PC-9 (cell line): ENCODE measurements at regions not wholly inside any gene's neighbourhood (a gene's known extent, or its start where the extent isn't known, plus 50 kb on each side); places are given as distances from the start of the nearest gene placed in this dataset.

Experiments used
- BruUV-seq: library from RNA; stranded (reverse); fragments of 400-500 nt; replicated peaks from 2 replicates; lab custom pipeline; 2021; lab: Mats Ljungman, UMichigan
- CTCF ChIA-PET: fragments of 300-600 bp; sonication (Branson Sonifier 250); formaldehyde crosslinking; loops from one replicate; lab custom pipeline; 2022; ENCODE audit warnings: antibody characterized with exemption; lab: Charles Lee
- POLR2A ChIA-PET: fragments of 300-600 bp; sonication (Branson Sonifier 250); formaldehyde crosslinking; loops from one replicate; lab custom pipeline; 2022; ENCODE audit warnings: antibody characterized with exemption; ENCODE audit not compliant: unreplicated experiment; lab: Charles Lee
- DNase-seq, 2 experiments: peaks; one replicate each; pipeline versions ENCODE4 v3.0.0 to v3.0.0-alpha.2; 2015 to 2022; ENCODE audit warnings: mixed read lengths in 1 of 2
- H2AFZ ChIP-seq: fragments of 200-600 bp; sonication (generic); 2 replicates; pipeline ENCODE4 v1.8.1; 2017; ENCODE audit warnings: antibody characterized with exemption
- H3F3A ChIP-seq: fragments of 200-600 bp; sonication (generic); 2 replicates; pipeline ENCODE4 v1.8.1; 2017; ENCODE audit warnings: antibody characterized with exemption, mild to moderate bottlenecking, low read depth; ENCODE audit not compliant: insufficient read depth
- H3K27ac ChIP-seq: fragments of 200-600 bp; sonication (generic); 2 replicates; pipeline ENCODE4 v1.6.1; 2016; ENCODE audit warnings: mixed run types
- H3K27me3 ChIP-seq: fragments of 200-600 bp; sonication (generic); 2 replicates; pipeline ENCODE4 v1.6.1; 2016; ENCODE audit warnings: low read depth, mixed run types; ENCODE audit not compliant: insufficient read depth
- H3K36me3 ChIP-seq: fragments of 200-600 bp; sonication (generic); 2 replicates; pipeline ENCODE4 v1.6.1; 2016; ENCODE audit warnings: low read depth, mixed run types
- H3K4me1 ChIP-seq: fragments of 200-600 bp; sonication (generic); replicated peaks from 2 replicates; pipeline ENCODE4 v1.6.1; 2016; ENCODE audit warnings: mixed run types; ENCODE audit not compliant: insufficient read depth
- H3K4me2 ChIP-seq: fragments of 200-600 bp; sonication (generic); 2 replicates; pipeline ENCODE4 v1.6.1; 2017; ENCODE audit warnings: mixed run types
- H3K4me3 ChIP-seq: fragments of 200-600 bp; sonication (generic); 2 replicates; pipeline ENCODE4 v1.6.1; 2016; ENCODE audit warnings: mixed run types
- H3K79me2 ChIP-seq: fragments of 200-600 bp; sonication (generic); 2 replicates; pipeline ENCODE4 v1.6.1; 2017; ENCODE audit warnings: low read depth, mixed run types
- H3K9me2 ChIP-seq: fragments of 200-600 bp; sonication (generic); 2 replicates; pipeline ENCODE4 v1.8.1; 2017; ENCODE audit warnings: mild to moderate bottlenecking; ENCODE audit not compliant: insufficient read depth
- H3K9me3 ChIP-seq: fragments of 200-600 bp; sonication (generic); 2 replicates; pipeline ENCODE4 v1.8.1; 2016; ENCODE audit warnings: low read depth; ENCODE audit not compliant: insufficient read depth
- H4K20me1 ChIP-seq: fragments of 200-600 bp; sonication (generic); 2 replicates; pipeline ENCODE4 v1.8.1; 2017; ENCODE audit not compliant: insufficient read depth
- CTCF ChIP-seq: fragments of 200-600 bp; sonication (generic); conservative IDR thresholded peaks from 2 replicates; pipeline ENCODE4 v1.6.1; 2017; ENCODE audit warnings: mixed run types, antibody characterized with exemption, mild to moderate bottlenecking, moderate library complexity
- EZH2 ChIP-seq: fragments of 200-600 bp; sonication (generic); IDR thresholded peaks from 2 replicates; pipeline ENCODE4 v1.8.0; 2017; ENCODE audit warnings: antibody characterized with exemption, low read depth
- intact Hi-C: fragments of 100-400 bp; cut with micrococcal nuclease; formaldehyde crosslinking; loops from one replicate; pipeline ENCODE4 v1.10.0; 2022; ENCODE audit not compliant: unreplicated experiment

GRCh38 chr6:11426571-11426970 is 111.0 kb upstream of the TMEM170B start:
- Histone ChIP-seq H3K36me3 (no peaks in the 10 kb centered on the region), H3K4me3 (no peak overlapping the region; the same call in 1 of the 2 replicates), H3K4me1 (peaks cover 69% of the 10 kb centered on the region), H3K27ac (peak overlapping the region; percentile 80; the same call in 1 of the 2 replicates), H3K9me3 (no peaks in the 10 kb centered on the region), H3F3A (peaks cover 23% of the 10 kb centered on the region), H4K20me1 (no peaks in the 10 kb centered on the region), H3K79me2 (no peaks in the 10 kb centered on the region), H2AFZ (no peak overlapping the region), H3K9me2 (no peaks in the 10 kb centered on the region), H3K27me3 (no peaks in the 10 kb centered on the region), H3K4me2 (0 out of 2 replicates have a peak overlapping the region, but pooled peaks have one; percentile 63)
- POLR2A ChIA-PET: interaction anchor here (1.0 kb wide), 1 partner anchor 108 kb away, joined by 5 read pairs; no protein-coding TSS in a partner anchor
- intact Hi-C loops: no loop called here
- no TSS peak for BruUV-seq
- no peak for DNase-seq
- TF ChIP-seq CTCF (no peak), EZH2 (no peak)
- CTCF ChIA-PET: no interaction called here

DNA sequence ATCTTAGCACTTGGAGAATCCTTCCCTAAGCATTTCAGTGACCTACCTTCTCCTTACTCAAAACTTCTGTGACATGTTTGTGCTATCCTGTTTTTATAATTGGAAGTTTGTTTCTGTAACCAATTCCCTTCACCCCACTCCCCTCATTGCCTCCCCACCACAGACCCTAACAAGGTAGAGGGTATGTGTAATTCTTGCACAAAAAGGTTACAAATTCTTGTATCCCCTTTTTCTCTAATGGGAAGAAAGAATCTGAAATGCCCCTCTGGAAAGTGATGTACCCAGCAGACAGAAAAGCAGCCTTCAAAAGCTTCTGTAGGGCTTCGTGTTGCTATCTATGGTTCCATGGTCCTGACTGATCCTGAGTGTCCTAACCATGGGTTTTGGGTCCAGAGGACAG is 111.7 kb upstream of the TMEM170B start:
- H3K4me1 ChIP-seq: peaks cover 68% of the 10 kb centered on the region
- TF ChIP-seq EZH2 (no peak), CTCF (no peak)
- peaks cover 23% of the 10 kb centered on the region for H3F3A ChIP-seq
- intact Hi-C loops: no loop called here
- no peaks in the 10 kb centered on the region for H3K79me2 ChIP-seq
- DNase-seq: no peak
- no TSS peak for BruUV-seq
- H3K9me2 ChIP-seq: no peaks in the 10 kb centered on the region
- H3K4me2 ChIP-seq: 0 out of 2 replicates have a peak overlapping the region, but pooled peaks have one; percentile 6
- ChIA-PET CTCF (no interaction called here), POLR2A (no interaction called here)
- H2AFZ ChIP-seq: no peak overlapping the region
- no peaks in the 10 kb centered on the region for H3K9me3 ChIP-seq
- H3K27me3 ChIP-seq: no peaks in the 10 kb centered on the region
- H3K36me3 ChIP-seq: no peaks in the 10 kb centered on the region
- H3K27ac ChIP-seq: 0 out of 2 replicates have a peak overlapping the region, but pooled peaks have one; percentile 13
- no peaks in the 10 kb centered on the region for H4K20me1 ChIP-seq
- no peak overlapping the region for H3K4me3 ChIP-seq

- Histone ChIP-seq H3K27ac (no peak overlapping the region), H3K4me2 (peak overlapping the region; percentile 31; the same call in 1 of the 2 replicates)
- intact Hi-C loops: no loop called here
These were observed 112.1 kb upstream of the TMEM170B start for GRCh38 chr6:11425431-11425871.

More at GRCh38 chr6:11425431-11425871, 112.1 kb upstream of the TMEM170B start:
- H3K9me3 ChIP-seq: no peaks in the 10 kb centered on the region
- H3K4me1 ChIP-seq: peaks cover 66% of the 10 kb centered on the region
- DNase-seq: peak in 1 of 2 experiments; percentile 39
- no peak overlapping the region for H3K4me3 ChIP-seq
- no peaks in the 10 kb centered on the region for H3K27me3 ChIP-seq
- no peaks in the 10 kb centered on the region for H4K20me1 ChIP-seq
- no TSS peak for BruUV-seq
- POLR2A ChIA-PET: no interaction called here
- no peaks in the 10 kb centered on the region for H3K36me3 ChIP-seq
- H3K79me2 ChIP-seq: no peaks in the 10 kb centered on the region
- CTCF ChIA-PET: interaction anchor here (1.5 kb wide), 1 partner anchor 8 kb away, joined by 3 read pairs; no protein-coding TSS in a partner anchor
- TF ChIP-seq CTCF (no peak), EZH2 (no peak)
- no peak overlapping the region for H2AFZ ChIP-seq
- H3K9me2 ChIP-seq: no peaks in the 10 kb centered on the region
- peaks cover 23% of the 10 kb centered on the region for H3F3A ChIP-seq
